HG03575 (cell line): ENCODE measurements at regions not wholly inside any gene's neighbourhood (a gene's known extent, or its start where the extent isn't known, plus 50 kb on each side); places are given as distances from the start of the nearest gene placed in this dataset.

ENCODE experiments used
- ATAC-seq: cut with Tn5 transposase; IDR thresholded peaks from one replicate; pipeline ENCODE4 v1.9.1; 2021; ENCODE audit not compliant: unreplicated experiment, insufficient number of reproducible peaks, low FRiP score; ENCODE audit errors: extremely low read depth

GRCh38 chr11:128407962-128408361 lies 179.4 kb downstream of the ETS1 start:
- ATAC-seq = no peak

- peak; percentile 59 for ATAC-seq
These were observed 181.4 kb downstream of the ETS1 start for GRCh38 chr11:128405714-128406662.

GRCh38 chr11:128405112-128405511 lies 182.2 kb downstream of the ETS1 start:
- ATAC-seq = no peak

GRCh38 chr11:128404437-128404836 lies 182.9 kb downstream of the ETS1 start:
- ATAC-seq = no peak

- ATAC-seq = no peak
These were observed 186.8 kb downstream of the ETS1 start for GRCh38 chr11:128400382-128401203.

- ATAC-seq = no peak
These were observed 187.9 kb downstream of the ETS1 start for GRCh38 chr11:128399251-128400121.

- no peak for ATAC-seq
These were observed 188.7 kb downstream of the ETS1 start for GRCh38 chr11:128398517-128399250.

- no peak for ATAC-seq
These were observed 190.0 kb downstream of the ETS1 start for GRCh38 chr11:128397362-128397761.

GRCh38 chr11:128394431-128395089 lies 192.8 kb downstream of the ETS1 start:
- ATAC-seq = no peak

- no peak for ATAC-seq
These were observed 195.1 kb downstream of the ETS1 start for GRCh38 chr11:128392259-128392658.

GRCh38 chr11:128391811-128392210 lies 195.5 kb downstream of the ETS1 start:
- ATAC-seq = no peak

GRCh38 chr11:128390246-128390645 lies 197.1 kb downstream of the ETS1 start:
- ATAC-seq = no peak

GRCh38 chr11:128389461-128389976 lies 197.8 kb downstream of the ETS1 start:
- ATAC-seq = no peak

GRCh38 chr11:128388206-128388815 lies 199.0 kb downstream of the ETS1 start:
- no peak for ATAC-seq

- no peak for ATAC-seq
These were observed 207.5 kb downstream of the ETS1 start for GRCh38 chr11:128379587-128380580.

GRCh38 chr11:128375961-128376360 lies 211.4 kb downstream of the ETS1 start:
- no peak for ATAC-seq
